VCaP (cell line): ENCODE measurements at regions not wholly inside any gene's neighbourhood (a gene's known extent, or its start where the extent isn't known, plus 50 kb on each side); places are given as distances from the start of the nearest gene placed in this dataset.
"Not testable (repeated sequence)": the region's sequence is repeated elsewhere in the genome, so short reads cannot be mapped to it uniquely, and the experiment has no call there.

Experiments used
- H3K27ac ChIP-seq: fragments of 450-650 bp; 2 replicates; pipeline ENCODE4 v1.5.1; 2017
- CTCF ChIP-seq: fragments of 450-650 bp; conservative IDR thresholded peaks from 2 replicates; pipeline ENCODE4 v1.5.1; 2017; ENCODE audit warnings: mild to moderate bottlenecking, moderate library complexity

- no peak overlapping the region for H3K27ac ChIP-seq
- TF ChIP-seq CTCF: no peak
These were observed 253.5 kb upstream of the PRKCQ start for GRCh38 chr10:6833458-6834011.

- not testable (repeated sequence) for H3K27ac ChIP-seq
These were observed 250.9 kb upstream of the PRKCQ start for GRCh38 chr10:6830981-6831380.

- not testable (repeated sequence) for H3K27ac ChIP-seq
These were observed 244.7 kb upstream of the PRKCQ start for GRCh38 chr10:6824793-6825192.

GRCh38 chr10:6823770-6824169 lies 243.7 kb upstream of the PRKCQ start:
- TF ChIP-seq CTCF: no peak
- H3K27ac ChIP-seq: no peak overlapping the region

- no peak overlapping the region for H3K27ac ChIP-seq
- no peak for TF ChIP-seq CTCF
These were observed 239.2 kb upstream of the PRKCQ start for GRCh38 chr10:6819301-6819700.

- no peak for TF ChIP-seq CTCF
- no peak overlapping the region for H3K27ac ChIP-seq
These were observed 237.7 kb upstream of the PRKCQ start for GRCh38 chr10:6817770-6818169.

- H3K27ac ChIP-seq: no peak overlapping the region
- no peak for TF ChIP-seq CTCF
These were observed 235.3 kb upstream of the PRKCQ start for GRCh38 chr10:6815346-6815745.

GRCh38 chr10:6813856-6814255 lies 233.8 kb upstream of the PRKCQ start:
- no peak for TF ChIP-seq CTCF
- no peak overlapping the region for H3K27ac ChIP-seq

GRCh38 chr10:6813306-6813705 lies 233.2 kb upstream of the PRKCQ start:
- TF ChIP-seq CTCF: no peak
- no peak overlapping the region for H3K27ac ChIP-seq
